ENCODE measurements at regions not wholly inside any gene's neighbourhood (a gene's known extent, or its start where the extent isn't known, plus 50 kb on each side); places are given as distances from the start of the nearest gene placed in this dataset.

DNA sequence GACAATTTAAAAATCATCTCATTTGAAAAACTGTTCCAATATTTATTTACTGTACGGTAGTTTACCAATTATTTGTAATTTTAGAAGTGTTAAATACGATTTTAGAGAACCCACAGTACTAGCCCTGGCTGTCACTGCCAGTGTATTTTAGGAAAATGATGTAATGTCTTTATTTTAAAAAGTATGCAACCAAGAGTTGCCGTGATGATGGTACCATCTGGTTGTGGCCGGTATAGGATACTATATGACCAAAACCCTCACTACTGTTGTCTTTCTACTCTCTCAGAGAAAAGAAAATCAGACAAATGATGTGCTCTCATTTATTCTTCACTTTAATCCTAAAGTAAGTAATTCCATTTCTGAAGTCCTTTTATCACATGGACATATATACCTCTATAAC lies 395.0 kb downstream of the FOXG1 start:
- WGBS (ENCODE audit: insufficient coverage) = 93% methylated on average over 2 of the region's 4 CpGs
- H3K27ac ChIP-seq (ENCODE audit: low read depth in 1 of 2, low read length in 2 of 2) = no peak overlapping the region
- no peaks in the 10 kb centered on the region for H4K20me1 ChIP-seq (ENCODE audit: insufficient read depth, low read length)
- no peaks in the 10 kb centered on the region for H3K4me1 ChIP-seq (ENCODE audit: control insufficient read depth in 1 of 2, insufficient read depth in 2 of 2, low read length in 2 of 2)
- H3K36me3 Mint-ChIP-seq = no peaks in the 10 kb centered on the region
- no peak overlapping the region for H3K9ac ChIP-seq (ENCODE audit: insufficient read depth, low read length, poor library complexity, severe bottlenecking)
- no peaks in the 10 kb centered on the region for H3K27me3 ChIP-seq (ENCODE audit: control insufficient read depth in 2 of 2, insufficient read depth in 2 of 2, low read length in 2 of 2)
- no peaks in the 10 kb centered on the region for H3K36me3 ChIP-seq (replicated peaks in 1 of 2; ENCODE audit: control insufficient read depth in 1 of 2, insufficient read depth in 2 of 2, low read length in 2 of 2)
- no peaks in the 10 kb centered on the region for H3K79me2 ChIP-seq (ENCODE audit: insufficient read depth, low read length)
- H3K4me2 ChIP-seq (replicated peaks; ENCODE audit: extremely low read depth, low read length, poor library complexity, severe bottlenecking) = no peak overlapping the region
- no peak overlapping the region for H3K4me3 ChIP-seq (replicated peaks in 1 of 3; ENCODE audit: low read depth in 2 of 3, low read length in 3 of 3)
- no peak overlapping the region for H3K27ac Mint-ChIP-seq
- H3K27me3 Mint-ChIP-seq (ENCODE audit: low read depth in 3 of 3) = no peaks in the 10 kb centered on the region
- no peak overlapping the region for H2AFZ ChIP-seq (ENCODE audit: insufficient read depth, low read depth, low read length, poor library complexity, severe bottlenecking)
- intact Hi-C loops (cut with micrococcal nuclease) = no loop called here
- TF ChIP-seq, protein P1, sequence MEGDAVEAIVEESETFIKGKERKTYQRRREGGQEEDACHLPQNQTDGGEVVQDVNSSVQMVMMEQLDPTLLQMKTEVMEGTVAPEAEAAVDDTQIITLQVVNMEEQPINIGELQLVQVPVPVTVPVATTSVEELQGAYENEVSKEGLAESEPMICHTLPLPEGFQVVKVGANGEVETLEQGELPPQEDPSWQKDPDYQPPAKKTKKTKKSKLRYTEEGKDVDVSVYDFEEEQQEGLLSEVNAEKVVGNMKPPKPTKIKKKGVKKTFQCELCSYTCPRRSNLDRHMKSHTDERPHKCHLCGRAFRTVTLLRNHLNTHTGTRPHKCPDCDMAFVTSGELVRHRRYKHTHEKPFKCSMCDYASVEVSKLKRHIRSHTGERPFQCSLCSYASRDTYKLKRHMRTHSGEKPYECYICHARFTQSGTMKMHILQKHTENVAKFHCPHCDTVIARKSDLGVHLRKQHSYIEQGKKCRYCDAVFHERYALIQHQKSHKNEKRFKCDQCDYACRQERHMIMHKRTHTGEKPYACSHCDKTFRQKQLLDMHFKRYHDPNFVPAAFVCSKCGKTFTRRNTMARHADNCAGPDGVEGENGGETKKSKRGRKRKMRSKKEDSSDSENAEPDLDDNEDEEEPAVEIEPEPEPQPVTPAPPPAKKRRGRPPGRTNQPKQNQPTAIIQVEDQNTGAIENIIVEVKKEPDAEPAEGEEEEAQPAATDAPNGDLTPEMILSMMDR (IDR thresholded peaks at IDR 0.05) = no peak
- no peaks in the 10 kb centered on the region for H3K4me1 Mint-ChIP-seq
- H3K9me3 ChIP-seq (replicated peaks in 1 of 2; ENCODE audit: control insufficient read depth in 1 of 2, insufficient read depth in 1 of 2, low read length in 2 of 2) = no peaks in the 10 kb centered on the region
- peaks cover 0 to 1% (median 0%) of the 10 kb centered on the region in 7 donors for H3K9me3 Mint-ChIP-seq
- DNase-seq = no peak
- H3K4me3 Mint-ChIP-seq = no peak overlapping the region

DNA sequence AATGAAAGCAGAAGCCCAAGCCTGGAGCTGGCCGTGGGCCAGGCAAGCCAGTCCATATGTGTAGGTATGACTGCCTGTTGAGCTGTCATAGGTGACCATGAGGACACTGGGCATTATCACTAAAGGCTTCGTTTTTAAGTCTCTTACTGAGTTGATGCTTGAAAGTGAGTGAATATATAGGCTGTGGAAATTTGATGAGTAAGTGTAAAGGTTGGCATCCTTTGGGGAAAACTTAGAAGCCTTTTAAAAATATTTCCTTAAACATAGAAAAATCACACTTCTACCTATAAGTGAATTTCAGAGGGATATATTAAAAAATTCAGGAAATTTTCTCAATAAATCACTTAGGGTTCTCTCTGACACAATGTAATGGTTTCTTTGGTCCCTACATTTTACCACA lies 396.5 kb downstream of the FOXG1 start:
- WGBS (ENCODE audit: insufficient coverage) = 40% methylated on average over 2 of the region's 2 CpGs
- Mint-ChIP-seq H3K4me1 (no peaks in the 10 kb centered on the region), H3K27me3 (ENCODE audit: low read depth in 3 of 3) (no peaks in the 10 kb centered on the region), H3K9me3 (peaks cover 0 to under 1% (median 0%) of the 10 kb centered on the region in 7 donors), H3K36me3 (no peaks in the 10 kb centered on the region), H3K4me3 (no peak overlapping the region), H3K27ac (no peak overlapping the region)
- Histone ChIP-seq H3K9ac (ENCODE audit: insufficient read depth, low read length, poor library complexity, severe bottlenecking) (no peak overlapping the region), H3K4me1 (ENCODE audit: control insufficient read depth in 1 of 2, insufficient read depth in 2 of 2, low read length in 2 of 2) (no peaks in the 10 kb centered on the region), H3K9me3 (replicated peaks in 1 of 2; ENCODE audit: control insufficient read depth in 1 of 2, insufficient read depth in 1 of 2, low read length in 2 of 2) (peaks cover 0 to 2% of the 10 kb centered on the region in 2 donors), H4K20me1 (ENCODE audit: insufficient read depth, low read length) (no peaks in the 10 kb centered on the region), H3K4me3 (replicated peaks in 1 of 3; ENCODE audit: low read depth in 2 of 3, low read length in 3 of 3) (no peak overlapping the region), H2AFZ (ENCODE audit: insufficient read depth, low read depth, low read length, poor library complexity, severe bottlenecking) (no peak overlapping the region), H3K27ac (ENCODE audit: low read depth in 1 of 2, low read length in 2 of 2) (no peak overlapping the region), H3K4me2 (replicated peaks; ENCODE audit: extremely low read depth, low read length, poor library complexity, severe bottlenecking) (no peak overlapping the region), H3K36me3 (replicated peaks in 1 of 2; ENCODE audit: control insufficient read depth in 1 of 2, insufficient read depth in 2 of 2, low read length in 2 of 2) (no peaks in the 10 kb centered on the region), H3K79me2 (ENCODE audit: insufficient read depth, low read length) (no peaks in the 10 kb centered on the region), H3K27me3 (ENCODE audit: control insufficient read depth in 2 of 2, insufficient read depth in 2 of 2, low read length in 2 of 2) (no peaks in the 10 kb centered on the region)
- intact Hi-C loops (cut with micrococcal nuclease) = no loop called here
- no peak for DNase-seq
- TF ChIP-seq, protein P1 (IDR thresholded peaks at IDR 0.05) = no peak
